BE2C (cell line): ENCODE measurements at regions not wholly inside any gene's neighbourhood (a gene's known extent, or its start where the extent isn't known, plus 50 kb on each side); places are given as distances from the start of the nearest gene placed in this dataset.
"Not testable (repeated sequence)": the region's sequence is repeated elsewhere in the genome, so short reads cannot be mapped to it uniquely, and the experiment has no call there.

ENCODE experiments used
- DNase-seq: peaks from one replicate; pipeline ENCODE4 v3.0.0-alpha.2; 2020
- H3K27me3 ChIP-seq: fragments of 250-450 bp; sonication (Bioruptor Pico); 2 replicates; pipeline ENCODE4 v1.5.1; 2020; ENCODE audit warnings: mild to moderate bottlenecking
- H3K36me3 ChIP-seq: fragments of 250-450 bp; sonication (Bioruptor Pico); 2 replicates; pipeline ENCODE4 v1.5.1; 2020; ENCODE audit warnings: mild to moderate bottlenecking
- H3K4me1 ChIP-seq: fragments of 250-450 bp; sonication (Bioruptor Pico); 2 replicates; pipeline ENCODE4 v1.5.1; 2020
- H3K4me3 ChIP-seq: 2 replicates; pipeline ENCODE4 v1.5.1; 2011; ENCODE audit warnings: low read depth, low read length
- H3K9me3 ChIP-seq: fragments of 250-450 bp; sonication (Bioruptor Pico); 2 replicates; pipeline ENCODE4 v1.5.1; 2020
- CTCF ChIP-seq: IDR thresholded peaks from 2 replicates; pipeline ENCODE4 v1.5.1; 2012; ENCODE audit warnings: mild to moderate bottlenecking, low read depth, low read length

GRCh38 chr1:106380772-106381171, 675.7 kb upstream of the PRMT6 start:
- no peak for TF ChIP-seq CTCF
- H3K9me3 ChIP-seq, result no peaks in the 10 kb centered on the region
- no peak for DNase-seq
- no peak overlapping the region for H3K4me3 ChIP-seq
- H3K36me3 ChIP-seq, result no peaks in the 10 kb centered on the region
- no peaks in the 10 kb centered on the region; the same call in 1 of the 2 replicates for H3K4me1 ChIP-seq
- H3K27me3 ChIP-seq, result no peaks in the 10 kb centered on the region

DNA sequence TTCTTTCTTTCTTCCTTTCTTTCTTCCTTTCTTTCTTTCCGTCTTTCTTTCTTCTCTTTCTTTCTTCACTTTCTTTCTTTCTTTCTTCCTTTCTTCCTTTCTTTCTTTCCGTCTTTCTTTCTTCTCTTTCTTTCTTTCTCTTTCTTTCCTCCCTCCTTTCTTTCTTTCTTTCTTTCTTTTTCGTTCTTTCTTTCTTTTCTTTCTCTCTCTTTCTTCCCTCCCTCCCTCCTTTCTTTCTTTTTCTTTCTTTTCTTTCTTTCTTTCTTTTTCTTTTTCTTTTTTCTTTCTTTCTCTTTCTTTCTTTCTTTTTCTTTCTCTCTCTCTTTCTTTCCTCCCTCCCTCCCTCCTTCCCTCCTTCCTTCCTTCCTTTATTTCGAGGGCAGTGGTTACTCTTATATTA, 667.3 kb upstream of the PRMT6 start:
- not testable (repeated sequence) for H3K9me3 ChIP-seq, H3K4me1 ChIP-seq, H3K4me3 ChIP-seq, H3K36me3 ChIP-seq, H3K27me3 ChIP-seq, DNase-seq

GRCh38 chr1:106393046-106393445, 663.4 kb upstream of the PRMT6 start:
- Histone ChIP-seq H3K9me3 (no peaks in the 10 kb centered on the region), H3K27me3 (no peaks in the 10 kb centered on the region), H3K36me3 (no peaks in the 10 kb centered on the region), H3K4me1 (no peaks in the 10 kb centered on the region), H3K4me3 (no peak overlapping the region)
- TF ChIP-seq CTCF, result no peak
- no peak for DNase-seq

DNA sequence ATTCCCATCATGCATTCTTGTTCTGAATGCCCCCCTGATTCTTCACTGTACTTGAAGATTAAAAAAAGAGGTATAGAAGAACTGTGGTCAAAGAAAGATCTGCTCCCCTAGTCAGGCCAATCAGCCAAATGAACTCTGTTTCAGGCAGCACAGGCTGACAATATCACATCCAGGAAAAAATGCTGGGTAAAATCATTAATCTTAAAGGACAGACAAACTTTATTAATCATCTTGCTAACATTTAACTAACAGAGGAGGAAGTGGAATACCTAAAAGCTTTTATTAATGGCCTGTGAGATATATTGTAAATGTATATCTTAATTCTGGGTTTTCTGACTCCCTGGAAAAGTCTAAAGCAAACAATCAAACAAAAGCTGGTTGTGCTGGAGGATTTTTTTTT, 660.5 kb upstream of the PRMT6 start:
- H3K27me3 ChIP-seq, result no peaks in the 10 kb centered on the region
- H3K4me3 ChIP-seq, result no peak overlapping the region
- TF ChIP-seq CTCF, result no peak
- DNase-seq, result no peak
- no peaks in the 10 kb centered on the region for H3K36me3 ChIP-seq
- no peaks in the 10 kb centered on the region for H3K9me3 ChIP-seq
- H3K4me1 ChIP-seq, result no peaks in the 10 kb centered on the region

DNA sequence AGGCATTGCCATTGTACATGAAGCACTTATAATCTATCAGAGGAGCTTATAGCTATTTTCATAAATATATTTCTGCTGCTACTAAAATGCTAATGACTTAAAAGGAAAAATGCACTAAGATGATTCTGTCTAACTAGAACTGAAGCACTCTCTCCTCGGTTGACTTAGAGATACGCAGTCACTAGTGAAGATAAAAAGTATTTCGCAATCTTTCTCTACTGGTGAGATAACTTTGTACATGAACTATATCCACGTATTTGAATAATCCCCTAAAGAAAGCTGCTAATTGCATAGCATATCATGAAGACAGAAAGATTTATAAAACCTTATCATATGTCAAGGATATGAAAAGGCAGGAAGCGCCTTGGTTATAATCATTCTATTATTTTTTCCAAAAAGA, 658.1 kb upstream of the PRMT6 start:
- no peak overlapping the region for H3K4me3 ChIP-seq
- TF ChIP-seq CTCF, result no peak
- no peaks in the 10 kb centered on the region for H3K9me3 ChIP-seq
- H3K36me3 ChIP-seq, result no peaks in the 10 kb centered on the region
- H3K27me3 ChIP-seq, result no peaks in the 10 kb centered on the region
- DNase-seq, result no peak
- H3K4me1 ChIP-seq, result no peaks in the 10 kb centered on the region

DNA sequence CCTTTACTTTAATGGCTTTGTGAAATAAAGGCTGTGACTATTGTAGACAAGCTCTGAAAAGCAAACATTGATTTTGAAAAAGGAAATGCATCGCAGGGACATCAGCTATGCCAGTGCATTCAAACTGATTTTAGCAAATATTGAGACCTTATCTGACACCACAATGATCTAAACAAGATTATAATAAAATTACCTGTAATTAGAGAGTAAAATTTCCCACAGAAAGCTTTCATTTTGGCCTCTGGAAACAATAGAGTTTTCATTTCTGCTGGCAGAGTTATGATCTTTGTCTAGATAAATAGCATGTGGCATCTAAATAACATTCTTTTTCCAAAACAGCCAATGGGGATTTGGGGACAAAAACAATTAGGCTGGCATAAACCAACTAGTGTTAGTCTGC, 650.4 kb upstream of the PRMT6 start:
- H3K9me3 ChIP-seq, result no peaks in the 10 kb centered on the region
- no peak for DNase-seq
- H3K4me3 ChIP-seq, result no peak overlapping the region
- TF ChIP-seq CTCF, result no peak
- no peaks in the 10 kb centered on the region for H3K36me3 ChIP-seq
- no peaks in the 10 kb centered on the region for H3K27me3 ChIP-seq
- peaks cover 7% of the 10 kb centered on the region for H3K4me1 ChIP-seq

DNA sequence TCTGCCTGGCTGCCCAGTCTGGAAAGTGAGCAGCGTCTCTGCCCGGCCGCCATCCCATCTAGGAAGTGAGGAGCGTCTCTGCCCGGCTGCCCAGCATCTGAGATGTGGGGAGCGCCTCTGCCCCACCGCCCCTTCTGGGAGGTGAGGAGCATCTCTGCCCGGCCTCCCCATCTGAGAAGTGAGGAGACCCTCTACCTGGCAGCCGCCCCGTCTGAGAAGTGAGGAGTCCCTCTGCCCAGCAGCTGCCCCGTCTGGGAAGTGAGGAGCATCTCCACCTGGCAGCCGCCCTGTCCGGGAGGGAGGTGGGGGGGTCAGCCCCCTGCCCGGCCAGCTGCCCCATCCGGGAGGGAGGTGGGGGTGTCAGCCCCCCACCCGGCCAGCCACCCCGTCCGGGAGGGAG, 644.2 kb upstream of the PRMT6 start:
- not testable (repeated sequence) for H3K4me1 ChIP-seq, H3K36me3 ChIP-seq, H3K27me3 ChIP-seq, H3K4me3 ChIP-seq, H3K9me3 ChIP-seq, DNase-seq
